ENCODE measurements at regions not wholly inside any gene's neighbourhood (a gene's known extent, or its start where the extent isn't known, plus 50 kb on each side); places are given as distances from the start of the nearest gene placed in this dataset.

GRCh38 chr2:151078889-151079288 lies 182.8 kb downstream of the RBM43 start:
- no peak for DNase-seq

- DNase-seq: no peak
These were observed 189.8 kb downstream of the RBM43 start for GRCh38 chr2:151071906-151072305.

- DNase-seq: no peak
These were observed 190.3 kb downstream of the RBM43 start for GRCh38 chr2:151071382-151071781.

- no peak for DNase-seq
These were observed 191.4 kb downstream of the RBM43 start for GRCh38 chr2:151070253-151070652.

- no peak for DNase-seq
These were observed 193.8 kb downstream of the RBM43 start for GRCh38 chr2:151067658-151068369.

- DNase-seq: peak; percentile 38
These were observed 198.4 kb downstream of the RBM43 start for GRCh38 chr2:151063271-151063670.

GRCh38 chr2:151060287-151060686 lies 201.4 kb downstream of the RBM43 start:
- DNase-seq: no peak

GRCh38 chr2:151056870-151057269 lies 204.8 kb downstream of the RBM43 start:
- no peak for DNase-seq

GRCh38 chr2:151053661-151053990 lies 208.0 kb downstream of the RBM43 start:
- DNase-seq: no peak

- no peak for DNase-seq
These were observed 208.6 kb downstream of the RBM43 start for GRCh38 chr2:151052850-151053660.

GRCh38 chr2:151051574-151052220 lies 210.0 kb downstream of the RBM43 start:
- DNase-seq: no peak

GRCh38 chr2:151049746-151050145 lies 211.9 kb downstream of the RBM43 start:
- DNase-seq: no peak

- no peak for DNase-seq
These were observed 213.2 kb downstream of the RBM43 start for GRCh38 chr2:151048331-151049054.

GRCh38 chr2:151043484-151043883 lies 218.2 kb downstream of the RBM43 start:
- no peak for DNase-seq

- no peak for DNase-seq
These were observed 218.7 kb downstream of the RBM43 start for GRCh38 chr2:151042964-151043363.

- no peak for DNase-seq
These were observed 221.6 kb downstream of the RBM43 start for GRCh38 chr2:151040039-151040438.

GRCh38 chr2:151038516-151038915 lies 223.1 kb downstream of the RBM43 start:
- DNase-seq: no peak

GRCh38 chr2:151037434-151037833 lies 224.2 kb downstream of the RBM43 start:
- no peak for DNase-seq

- no peak for DNase-seq
These were observed 228.1 kb downstream of the RBM43 start for GRCh38 chr2:151033271-151034248.

GRCh38 chr2:151032741-151033191 lies 228.9 kb downstream of the RBM43 start:
- DNase-seq: no peak

- DNase-seq: no peak
These were observed 230.9 kb downstream of the RBM43 start for GRCh38 chr2:151030663-151031230.

Data from DMS153 (cell line).